Omental fat pad (tissue), 3 donors: ENCODE measurements at regions not wholly inside any gene's neighbourhood (a gene's known extent, or its start where the extent isn't known, plus 50 kb on each side); places are given as distances from the start of the nearest gene placed in this dataset.

Experiments
- ATAC-seq: fragments of 150-250 bp; one replicate; pipeline ENCODE4 v1.9.1; 2016; ENCODE audit warnings: mild to moderate bottlenecking, moderate library complexity; ENCODE audit not compliant: low FRiP score
- DNase-seq: peaks from one replicate; pipeline ENCODE4 v3.0.0-alpha.2; 2019; ENCODE audit warnings: low spot score
- CTCF ChIP-seq, 3 donors: fragments of 450-650 bp; IDR thresholded peaks; one replicate each; pipeline ENCODE4 v1.5.1; 2016 to 2017; ENCODE audit warnings: antibody characterized with exemption in 3 of 3, mild to moderate bottlenecking in 3 of 3, moderate library complexity in 2 of 3

- ATAC-seq (no peak), DNase-seq (no peak)
- TF ChIP-seq CTCF (IDR thresholded peaks at IDR 0.05) = no peak
Measured at GRCh38 chr1:163877016-163877415, 555.3 kb downstream of the NUF2 start.

GRCh38 chr1:163885510-163885909 is 563.8 kb downstream of the NUF2 start:
- TF ChIP-seq CTCF (IDR thresholded peaks at IDR 0.05) = no peak
- no peak for ATAC-seq
- DNase-seq = no peak

- DNase-seq (no peak), ATAC-seq (no peak)
- no peak for TF ChIP-seq CTCF (IDR thresholded peaks at IDR 0.05)
Measured at GRCh38 chr1:163896001-163896400, 574.2 kb downstream of the NUF2 start.

GRCh38 chr1:163897412-163898155 is 575.8 kb downstream of the NUF2 start:
- no peak for TF ChIP-seq CTCF (IDR thresholded peaks at IDR 0.05)
- no peak for ATAC-seq
- no peak for DNase-seq

GRCh38 chr1:163906283-163906682 is 584.5 kb downstream of the NUF2 start:
- TF ChIP-seq CTCF (IDR thresholded peaks at IDR 0.05) = no peak
- no peak for ATAC-seq
- DNase-seq = no peak

- no peak for DNase-seq
- no peak for TF ChIP-seq CTCF (IDR thresholded peaks at IDR 0.05)
- ATAC-seq = no peak
Measured at GRCh38 chr1:163912170-163912884, 590.6 kb downstream of the NUF2 start.
